GM12873 (cell line): ENCODE measurements at regions not wholly inside any gene's neighbourhood (a gene's known extent, or its start where the extent isn't known, plus 50 kb on each side); places are given as distances from the start of the nearest gene placed in this dataset.

Source experiments
- TF ChIP-seq, protein P1 (sequence below): IDR thresholded peaks from 2 replicates; pipeline ENCODE4 v1.5.1; 2012; ENCODE audit warnings: low read depth, mild to moderate bottlenecking, moderate library complexity, low read length, control low read depth; ENCODE audit not compliant: insufficient read depth; ENCODE audit errors: missing control alignments

DNA sequence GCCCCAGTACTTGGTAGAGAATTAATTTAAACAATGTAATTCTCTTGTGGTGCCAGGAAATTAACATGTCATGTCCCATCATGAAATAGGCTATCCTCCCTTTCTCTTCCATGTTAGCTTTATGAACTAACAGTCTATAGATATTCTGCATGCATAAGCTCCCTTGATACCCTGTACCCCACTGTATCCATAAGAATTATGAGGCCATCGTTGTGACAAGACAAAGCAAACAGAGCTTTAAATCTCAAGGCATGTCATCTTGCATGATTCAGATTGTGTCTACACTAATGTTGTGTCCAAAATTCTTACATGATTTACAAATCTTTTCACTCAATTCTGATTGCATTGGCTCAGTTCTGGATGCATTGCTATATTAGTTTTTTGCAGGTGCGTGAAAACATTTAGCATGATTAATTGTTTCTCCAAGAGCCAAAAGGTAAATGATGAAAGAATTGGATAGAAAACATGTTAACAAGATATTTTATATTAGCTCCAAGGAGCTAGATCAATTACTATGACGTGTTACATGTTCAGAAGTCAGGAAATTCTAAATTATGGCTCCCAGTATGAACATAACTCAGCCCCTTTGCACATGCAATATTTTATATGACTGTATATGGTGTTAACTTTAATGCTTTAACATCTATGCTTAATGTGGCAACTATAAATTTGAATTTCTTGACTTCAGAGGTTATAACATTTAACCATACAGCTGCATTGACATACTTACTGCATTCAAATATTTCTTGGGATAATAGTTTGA, 620.3 kb downstream of the SLC4A3 start:
- TF ChIP-seq, protein P1, sequence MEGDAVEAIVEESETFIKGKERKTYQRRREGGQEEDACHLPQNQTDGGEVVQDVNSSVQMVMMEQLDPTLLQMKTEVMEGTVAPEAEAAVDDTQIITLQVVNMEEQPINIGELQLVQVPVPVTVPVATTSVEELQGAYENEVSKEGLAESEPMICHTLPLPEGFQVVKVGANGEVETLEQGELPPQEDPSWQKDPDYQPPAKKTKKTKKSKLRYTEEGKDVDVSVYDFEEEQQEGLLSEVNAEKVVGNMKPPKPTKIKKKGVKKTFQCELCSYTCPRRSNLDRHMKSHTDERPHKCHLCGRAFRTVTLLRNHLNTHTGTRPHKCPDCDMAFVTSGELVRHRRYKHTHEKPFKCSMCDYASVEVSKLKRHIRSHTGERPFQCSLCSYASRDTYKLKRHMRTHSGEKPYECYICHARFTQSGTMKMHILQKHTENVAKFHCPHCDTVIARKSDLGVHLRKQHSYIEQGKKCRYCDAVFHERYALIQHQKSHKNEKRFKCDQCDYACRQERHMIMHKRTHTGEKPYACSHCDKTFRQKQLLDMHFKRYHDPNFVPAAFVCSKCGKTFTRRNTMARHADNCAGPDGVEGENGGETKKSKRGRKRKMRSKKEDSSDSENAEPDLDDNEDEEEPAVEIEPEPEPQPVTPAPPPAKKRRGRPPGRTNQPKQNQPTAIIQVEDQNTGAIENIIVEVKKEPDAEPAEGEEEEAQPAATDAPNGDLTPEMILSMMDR = no peak

DNA sequence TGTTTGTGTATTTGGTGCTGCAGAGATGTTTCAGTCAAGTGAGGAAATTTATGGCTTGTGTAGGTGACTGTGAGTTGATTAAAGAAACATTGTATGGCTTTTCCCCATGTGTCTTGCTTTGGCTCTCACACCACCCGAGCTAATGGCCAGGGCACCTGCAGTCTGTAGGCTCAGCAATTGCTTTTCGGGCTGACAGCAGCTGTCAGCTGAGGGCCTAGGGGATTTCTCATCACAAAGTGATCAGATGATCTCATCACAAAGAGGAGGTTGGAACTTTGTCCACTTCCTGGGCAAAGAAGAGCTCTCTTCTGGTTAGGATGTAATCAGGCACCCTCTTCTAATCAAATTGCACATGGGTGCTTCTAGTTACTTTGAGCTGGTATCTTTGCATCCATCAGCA, 632.2 kb downstream of the SLC4A3 start:
- TF ChIP-seq, protein P1 = no peak

DNA sequence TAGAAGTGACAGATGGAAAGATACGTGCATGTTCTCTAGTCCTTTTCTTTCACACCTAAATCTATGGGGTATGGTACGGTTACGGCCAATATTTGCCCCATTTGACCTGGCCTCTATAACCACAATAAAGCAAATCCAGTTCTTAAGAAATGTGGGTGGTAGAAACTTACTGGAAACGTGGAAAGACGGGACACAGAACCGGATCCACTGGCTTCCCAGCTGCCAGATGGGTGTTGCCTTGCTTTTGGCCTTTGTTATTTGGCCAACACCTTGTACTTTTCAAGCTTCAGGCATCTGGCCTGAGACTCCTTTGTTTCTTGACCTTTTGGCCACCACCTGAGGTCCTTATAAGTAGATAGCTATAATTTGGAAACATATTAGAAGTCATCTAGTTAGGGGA, 635.9 kb downstream of the SLC4A3 start:
- TF ChIP-seq, protein P1 = no peak

DNA sequence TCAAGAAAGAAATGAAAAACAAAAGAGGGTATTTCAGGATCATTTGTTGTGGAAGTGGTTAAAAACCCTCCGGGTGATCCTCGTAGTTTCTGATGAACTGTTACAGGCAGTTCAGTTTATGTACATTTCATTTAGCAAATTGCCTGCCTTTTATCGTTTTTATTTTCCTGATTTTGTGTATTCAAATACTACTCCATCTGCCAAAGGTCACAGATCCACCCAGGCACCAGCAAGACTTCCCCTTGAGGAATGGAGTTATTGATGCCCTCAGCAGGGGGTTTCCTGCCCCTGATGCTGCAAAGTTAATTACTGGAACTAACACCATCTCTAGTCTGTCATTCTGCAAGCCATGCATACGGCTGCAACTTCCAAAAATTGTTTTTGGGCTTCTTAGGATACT, 641.9 kb downstream of the SLC4A3 start:
- TF ChIP-seq, protein P1 = no peak

DNA sequence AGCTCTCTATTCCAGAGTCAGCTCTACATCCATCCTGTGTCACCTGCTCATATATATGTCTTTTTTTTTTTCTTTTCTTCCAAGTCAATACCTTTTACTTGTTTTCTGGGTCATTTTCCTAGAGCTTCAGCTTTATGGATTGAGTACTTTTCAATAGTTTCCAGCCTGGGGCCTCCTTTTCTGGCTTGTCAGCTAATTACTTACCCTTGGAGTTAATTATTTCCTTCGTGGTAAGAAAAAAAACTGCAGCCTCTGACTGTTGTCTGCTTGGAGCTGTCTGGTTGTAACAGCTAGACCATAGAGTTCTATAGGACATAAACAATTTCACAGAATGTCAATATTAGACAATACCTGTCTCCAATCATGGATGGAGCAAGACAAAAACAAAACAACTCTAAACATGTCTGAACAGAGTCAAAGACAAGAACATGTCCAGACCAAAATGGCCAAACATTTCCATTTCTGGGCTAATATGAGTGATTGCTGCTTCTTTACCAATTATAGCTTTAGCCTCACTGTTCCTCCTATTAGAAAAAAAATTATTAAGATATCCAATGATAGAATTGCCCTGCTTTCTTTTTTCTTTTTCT, 643.1 kb downstream of the SLC4A3 start:
- TF ChIP-seq, protein P1 = no peak

DNA sequence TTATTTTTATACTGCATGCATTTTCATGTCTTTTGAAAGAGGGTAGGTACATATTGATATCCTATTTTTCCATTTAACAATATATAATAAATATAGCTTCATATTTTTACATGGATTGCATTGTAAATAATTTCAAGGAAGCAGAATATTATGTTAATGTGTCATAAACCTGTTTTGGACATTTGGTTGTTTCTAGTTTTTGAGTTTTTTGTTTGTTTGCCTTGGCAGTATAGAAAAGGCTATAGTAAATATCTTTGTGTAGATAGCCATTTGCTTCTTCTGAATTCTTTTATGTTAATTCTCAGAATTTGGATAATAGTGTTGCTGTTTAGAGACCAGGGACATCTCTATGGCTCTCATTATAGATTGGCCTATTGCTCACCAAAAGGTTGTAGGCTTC, 645.2 kb downstream of the SLC4A3 start:
- TF ChIP-seq, protein P1 = no peak

DNA sequence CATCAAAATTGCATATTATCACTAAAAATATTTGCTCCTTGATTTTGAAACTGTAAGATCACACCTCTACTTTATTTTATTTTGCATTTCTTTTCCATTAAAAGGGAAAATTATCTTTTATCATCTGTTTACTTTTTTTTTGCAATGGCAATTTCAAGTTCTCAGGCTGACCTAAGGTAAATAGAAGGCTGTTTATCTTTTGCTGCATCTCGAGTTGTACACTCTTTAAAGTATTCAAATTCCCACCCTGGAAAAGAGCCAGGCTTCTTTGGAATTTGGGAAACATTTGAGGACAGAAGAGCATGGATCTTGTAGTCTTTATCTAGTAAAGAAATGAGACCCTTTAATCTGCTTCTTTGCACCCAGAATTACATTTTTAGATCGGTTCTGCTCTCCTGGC, 645.7 kb downstream of the SLC4A3 start:
- TF ChIP-seq, protein P1 = no peak
